Hepatocyte (in vitro differentiated cells): ENCODE measurements at regions not wholly inside any gene's neighbourhood (a gene's known extent, or its start where the extent isn't known, plus 50 kb on each side); places are given as distances from the start of the nearest gene placed in this dataset.

Experiments used
- CTCF ChIP-seq: fragments of 200-600 bp; sonication (generic); IDR thresholded peaks from 2 replicates; pipeline ENCODE4 v1.5.1; 2016; ENCODE audit warnings: antibody characterized with exemption, mild to moderate bottlenecking; ENCODE audit not compliant: poor library complexity
- EZH2 ChIP-seq: fragments of 200-600 bp; sonication (generic); IDR thresholded peaks from 2 replicates; pipeline ENCODE4 v1.6.1; 2016; ENCODE audit warnings: antibody characterized with exemption, mild to moderate bottlenecking, borderline replicate concordance
- EZH2phosphoT487 ChIP-seq: fragments of 200-600 bp; sonication (generic); IDR thresholded peaks from one replicate; pipeline ENCODE4 v1.6.1; 2018; ENCODE audit warnings: antibody characterized with exemption, mild to moderate bottlenecking, low read depth, moderate library complexity; ENCODE audit not compliant: unreplicated experiment, severe bottlenecking

GRCh38 chr9:2337131-2337530 lies 284.5 kb upstream of the VLDLR start:
- TF ChIP-seq CTCF (no peak), EZH2phosphoT487 (no peak), EZH2 (no peak)
